HEK293 (cell line): ENCODE measurements at regions not wholly inside any gene's neighbourhood (a gene's known extent, or its start where the extent isn't known, plus 50 kb on each side); places are given as distances from the start of the nearest gene placed in this dataset.

Experiments used
- CTCF ChIA-PET: fragments of 350-600 bp; formaldehyde crosslinking; extraction: SDS; loops from one replicate; lab custom pipeline; 2021; ENCODE audit warnings: antibody characterized with exemption; lab: Yijun Ruan, JAX
- POLR2A ChIA-PET: fragments of 300-600 bp; formaldehyde crosslinking; extraction: SDS; loops from one replicate; lab custom pipeline; 2020; ENCODE audit warnings: antibody characterized with exemption, inconsistent platforms; lab: Yijun Ruan, JAX
- H3K27ac ChIP-seq: fragments of 200-500 bp; sonication (Bioruptor generic); 2 replicates; pipeline ENCODE4 v1.5.1; 2014; ENCODE audit warnings: low read depth, low read length, control low read depth, inconsistent platforms; ENCODE audit errors: extremely low read depth
- H3K36me3 ChIP-seq, 2 experiments: fragments of 200-500 bp in 1 of 2; sonication (Bioruptor generic) in 1 of 2; 1 replicate in 1 of 2; 2 replicates in 1 of 2; pipeline ENCODE4 v1.5.1; 2014 to 2017; ENCODE audit warnings: inconsistent platforms in 2 of 2, low read length in 2 of 2; ENCODE audit not compliant: control insufficient read depth in 2 of 2, insufficient read depth in 1 of 2
- H3K4me1 ChIP-seq: fragments of 200-500 bp; sonication (Bioruptor generic); 2 replicates; pipeline ENCODE4 v1.5.1; 2014; ENCODE audit warnings: mild to moderate bottlenecking, low read length, inconsistent platforms; ENCODE audit not compliant: control insufficient read depth, insufficient read depth
- H3K4me3 ChIP-seq: 2 replicates; pipeline ENCODE4 v1.5.1; 2011; ENCODE audit warnings: low read depth, mild to moderate bottlenecking, control low read depth, low read length, moderate library complexity
- H3K9me3 ChIP-seq: fragments of 200-500 bp; sonication (Bioruptor generic); 2 replicates; pipeline ENCODE4 v1.5.1; 2014; ENCODE audit warnings: low read depth, low read length, inconsistent platforms; ENCODE audit not compliant: control insufficient read depth, insufficient read depth
- EGR2 ChIP-seq: fragments of 450-650 bp; formaldehyde crosslinking; IDR thresholded peaks from 2 replicates; pipeline ENCODE4 v1.5.1; 2016; ENCODE audit warnings: low read depth, missing biosample characterization, missing genetic modification characterization
- GFI1B ChIP-seq: fragments of 450-650 bp; formaldehyde crosslinking; IDR thresholded peaks from 2 replicates; pipeline ENCODE4 v1.5.1; 2016; ENCODE audit warnings: missing biosample characterization, missing genetic modification characterization
- GLI4 ChIP-seq: fragments of 450-650 bp; formaldehyde crosslinking; IDR thresholded peaks from 2 replicates; pipeline ENCODE4 v1.5.1; 2016; ENCODE audit warnings: missing biosample characterization, missing genetic modification characterization
- GLIS1 ChIP-seq: fragments of 450-650 bp; formaldehyde crosslinking; IDR thresholded peaks from 2 replicates; pipeline ENCODE4 v1.5.1; 2016; ENCODE audit warnings: missing biosample characterization, missing genetic modification characterization
- HOXD13 ChIP-seq: sonication (generic); formaldehyde crosslinking; IDR thresholded peaks from 2 replicates; pipeline ENCODE4 v1.8.0; 2022; ENCODE audit warnings: missing genetic modification reagents, borderline replicate concordance
- OVOL3 ChIP-seq: fragments of 450-650 bp; formaldehyde crosslinking; IDR thresholded peaks from 2 replicates; pipeline ENCODE4 v1.5.1; 2016; ENCODE audit warnings: missing biosample characterization, missing genetic modification characterization
- SALL2 ChIP-seq: fragments of 450-650 bp; formaldehyde crosslinking; IDR thresholded peaks from 2 replicates; pipeline ENCODE4 v1.5.0; 2017; ENCODE audit warnings: missing biosample characterization, mild to moderate bottlenecking, missing genetic modification characterization, borderline replicate concordance
- SCRT1 ChIP-seq: fragments of 450-650 bp; formaldehyde crosslinking; IDR thresholded peaks from 2 replicates; pipeline ENCODE4 v1.5.1; 2016; ENCODE audit warnings: missing biosample characterization, missing genetic modification characterization, borderline replicate concordance
- SCRT2 ChIP-seq: fragments of 450-650 bp; formaldehyde crosslinking; IDR thresholded peaks from 2 replicates; pipeline ENCODE4 v1.5.1; 2016; ENCODE audit warnings: missing biosample characterization, missing genetic modification characterization
- TCF7L2 ChIP-seq: IDR thresholded peaks from 2 replicates; pipeline ENCODE4 v1.6.1; 2011; ENCODE audit warnings: low read depth, mild to moderate bottlenecking, inconsistent platforms, low read length, moderate library complexity, borderline replicate concordance
- YY1 ChIP-seq: fragments of 450-650 bp; formaldehyde crosslinking; IDR thresholded peaks from 2 replicates; pipeline ENCODE4 v1.5.1; 2018; ENCODE audit warnings: missing biosample characterization, missing genetic modification characterization
- ZBTB48 ChIP-seq: fragments of 450-650 bp; formaldehyde crosslinking; IDR thresholded peaks from 2 replicates; pipeline ENCODE4 v1.5.1; 2016; ENCODE audit warnings: missing biosample characterization, missing genetic modification characterization
- ZNF10 ChIP-seq: fragments of 450-650 bp; formaldehyde crosslinking; IDR thresholded peaks from 2 replicates; pipeline ENCODE4 v1.5.1; 2017; ENCODE audit warnings: missing biosample characterization, missing genetic modification characterization
- ZNF202 ChIP-seq: fragments of 450-650 bp; formaldehyde crosslinking; IDR thresholded peaks from 2 replicates; pipeline ENCODE4 v1.5.1; 2016; ENCODE audit warnings: missing biosample characterization, missing genetic modification characterization, borderline replicate concordance
- ZNF292 ChIP-seq: fragments of 450-650 bp; formaldehyde crosslinking; IDR thresholded peaks from 2 replicates; pipeline ENCODE4 v1.5.1; 2016; ENCODE audit warnings: low read depth, missing biosample characterization, missing genetic modification characterization, borderline replicate concordance
- ZNF302 ChIP-seq: fragments of 450-650 bp; formaldehyde crosslinking; IDR thresholded peaks from 2 replicates; pipeline ENCODE4 v1.5.1; 2016; ENCODE audit warnings: missing biosample characterization, missing genetic modification characterization, low read depth
- ZNF311 ChIP-seq: fragments of 450-650 bp; formaldehyde crosslinking; IDR thresholded peaks from 2 replicates; pipeline ENCODE4 v1.5.1; 2017; ENCODE audit warnings: missing biosample characterization, missing genetic modification characterization, borderline replicate concordance
- ZNF514 ChIP-seq: fragments of 450-650 bp; formaldehyde crosslinking; IDR thresholded peaks from 2 replicates; pipeline ENCODE4 v1.5.1; 2016; ENCODE audit warnings: missing biosample characterization, missing genetic modification characterization
- ZNF561 ChIP-seq: fragments of 450-650 bp; IDR thresholded peaks from 2 replicates; pipeline ENCODE4 v1.5.1; 2018; ENCODE audit warnings: missing biosample characterization, missing genetic modification characterization, borderline replicate concordance
- ZNF629 ChIP-seq: fragments of 450-650 bp; formaldehyde crosslinking; IDR thresholded peaks from 2 replicates; pipeline ENCODE4 v1.5.1; 2017; ENCODE audit warnings: missing biosample characterization, missing genetic modification characterization
- ZNF791 ChIP-seq: fragments of 450-650 bp; formaldehyde crosslinking; IDR thresholded peaks from 2 replicates; pipeline ENCODE4 v1.5.1; 2016; ENCODE audit warnings: missing biosample characterization, missing genetic modification characterization
- TF ChIP-seq, protein P1 (sequence below): fragments of 450-650 bp; formaldehyde crosslinking; IDR thresholded peaks from 2 replicates; pipeline ENCODE4 v1.5.1; 2016; ENCODE audit warnings: missing biosample characterization, missing genetic modification characterization

- ChIA-PET POLR2A (no interaction called here), CTCF (no interaction called here)
- Histone ChIP-seq H3K27ac (no peak overlapping the region), H3K4me3 (no peak overlapping the region), H3K9me3 (no peaks in the 10 kb centered on the region), H3K36me3 (no peaks in the 10 kb centered on the region), H3K4me1 (no peaks in the 10 kb centered on the region)
- TF ChIP-seq SCRT1 (no peak), ZBTB48 (no peak), ZNF561 (tag by site-specific recombination) (no peak), ZNF514 (no peak)
Observed at GRCh38 chr1:118322331-118322730, 137.3 kb upstream of the SPAG17 start.

GRCh38 chr1:118321840-118322239, 136.8 kb upstream of the SPAG17 start:
- H3K27ac ChIP-seq, result no peak overlapping the region
- no peak for TF ChIP-seq ZNF791 (tag by site-specific recombination)
- TF ChIP-seq ZNF629 (tag by site-specific recombination), result no peak
- TF ChIP-seq, protein P1, sequence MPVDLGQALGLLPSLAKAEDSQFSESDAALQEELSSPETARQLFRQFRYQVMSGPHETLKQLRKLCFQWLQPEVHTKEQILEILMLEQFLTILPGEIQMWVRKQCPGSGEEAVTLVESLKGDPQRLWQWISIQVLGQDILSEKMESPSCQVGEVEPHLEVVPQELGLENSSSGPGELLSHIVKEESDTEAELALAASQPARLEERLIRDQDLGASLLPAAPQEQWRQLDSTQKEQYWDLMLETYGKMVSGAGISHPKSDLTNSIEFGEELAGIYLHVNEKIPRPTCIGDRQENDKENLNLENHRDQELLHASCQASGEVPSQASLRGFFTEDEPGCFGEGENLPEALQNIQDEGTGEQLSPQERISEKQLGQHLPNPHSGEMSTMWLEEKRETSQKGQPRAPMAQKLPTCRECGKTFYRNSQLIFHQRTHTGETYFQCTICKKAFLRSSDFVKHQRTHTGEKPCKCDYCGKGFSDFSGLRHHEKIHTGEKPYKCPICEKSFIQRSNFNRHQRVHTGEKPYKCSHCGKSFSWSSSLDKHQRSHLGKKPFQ, result no peak
- no peak for TF ChIP-seq ZNF311 (tag by site-specific recombination)
- no peak for TF ChIP-seq SALL2 (tag by site-specific recombination)
- TF ChIP-seq ZNF10 (tag by site-specific recombination), result no peak
- TF ChIP-seq ZNF302 (tag by site-specific recombination), result no peak
- no peak for TF ChIP-seq OVOL3
- TF ChIP-seq ZNF292, result no peak
- TF ChIP-seq TCF7L2, result no peak
- TF ChIP-seq EGR2 (tag by site-specific recombination), result no peak
- no peak for TF ChIP-seq GFI1B (tag by site-specific recombination)
- TF ChIP-seq ZNF202, result no peak
- TF ChIP-seq GLI4 (tag by site-specific recombination), result no peak
- TF ChIP-seq YY1 (tag by site-specific recombination), result no peak
- ChIA-PET POLR2A (no interaction called here), CTCF (no interaction called here)
- no peak overlapping the region for H3K4me3 ChIP-seq
- no peaks in the 10 kb centered on the region for H3K36me3 ChIP-seq
- H3K9me3 ChIP-seq, result no peaks in the 10 kb centered on the region
- H3K4me1 ChIP-seq, result no peaks in the 10 kb centered on the region

- no peaks in the 10 kb centered on the region for H3K9me3 ChIP-seq
- TF ChIP-seq GLIS1 (tag by site-specific recombination) (peak; percentile 60), HOXD13 (CRISPR knock-in tag) (no peak), SCRT2 (tag by site-specific recombination) (peak; percentile 82)
- ChIA-PET CTCF (interaction anchor here (0.6 kb wide), 1 partner anchor 691 kb away, joined by 3 read pairs; no protein-coding TSS in a partner anchor), POLR2A (interaction anchor here (1.1 kb wide), 1 partner anchor 332 kb away, joined by 3 read pairs; no protein-coding TSS in a partner anchor)
- no peaks in the 10 kb centered on the region for H3K4me1 ChIP-seq
- H3K4me3 ChIP-seq, result no peak overlapping the region
- no peak overlapping the region for H3K27ac ChIP-seq
- no peaks in the 10 kb centered on the region for H3K36me3 ChIP-seq
Observed at GRCh38 chr1:118317842-118318614, 133.0 kb upstream of the SPAG17 start.
